Choroid plexus epithelial cell (primary cell): ENCODE measurements at regions not wholly inside any gene's neighbourhood (a gene's known extent, or its start where the extent isn't known, plus 50 kb on each side); places are given as distances from the start of the nearest gene placed in this dataset.

Experiments used
- DNase-seq: peaks from one replicate; pipeline ENCODE4 v3.0.0-alpha.2; 2010; ENCODE audit warnings: low read depth
- H3K4me3 ChIP-seq: 2 replicates; pipeline ENCODE4 v1.5.1; 2011; ENCODE audit warnings: low read depth, mild to moderate bottlenecking, control low read depth, low read length, moderate library complexity
- CTCF ChIP-seq: conservative IDR thresholded peaks from 2 replicates; pipeline ENCODE4 v1.5.1; 2011; ENCODE audit warnings: low read depth, mild to moderate bottlenecking, control low read depth, inconsistent platforms, low read length, moderate library complexity

- TF ChIP-seq CTCF, result no peak
- DNase-seq, result no peak
- no peak overlapping the region for H3K4me3 ChIP-seq
Observed at GRCh38 chr10:111706331-111706730, 477.2 kb downstream of the GPAM start.

GRCh38 chr10:111707076-111707475 is 476.5 kb downstream of the GPAM start:
- no peak for DNase-seq
- no peak for TF ChIP-seq CTCF
- no peak overlapping the region for H3K4me3 ChIP-seq

GRCh38 chr10:111709603-111710002 is 474.0 kb downstream of the GPAM start:
- H3K4me3 ChIP-seq, result no peak overlapping the region
- TF ChIP-seq CTCF, result no peak
- DNase-seq, result no peak

GRCh38 chr10:111716032-111716431 is 467.5 kb downstream of the GPAM start:
- no peak for TF ChIP-seq CTCF
- no peak overlapping the region for H3K4me3 ChIP-seq
- DNase-seq, result no peak

GRCh38 chr10:111724121-111724520 is 459.4 kb downstream of the GPAM start:
- DNase-seq, result no peak
- no peak for TF ChIP-seq CTCF
- H3K4me3 ChIP-seq, result no peak overlapping the region

- DNase-seq, result no peak
Observed at GRCh38 chr10:111725050-111725449, 458.5 kb downstream of the GPAM start.

More at GRCh38 chr10:111725050-111725449, 458.5 kb downstream of the GPAM start:
- no peak for TF ChIP-seq CTCF
- H3K4me3 ChIP-seq, result no peak overlapping the region
